Stomach (tissue), 8 donors: ENCODE measurements at regions not wholly inside any gene's neighbourhood (a gene's known extent, or its start where the extent isn't known, plus 50 kb on each side); places are given as distances from the start of the nearest gene placed in this dataset.

Source experiments
- DNase-seq, 2 donors: peaks; one replicate each; pipeline versions ENCODE4 v3.0.0 to v3.0.0-alpha.2; 2013 to 2019
- H3K27ac ChIP-seq, 5 donors: fragments of 200-600 bp in 4 of 5; sonication (generic) in 4 of 5; one replicate each; pipeline ENCODE4 v1.5.1; 2013 to 2019; ENCODE audit warnings: mild to moderate bottlenecking in 1 of 5, moderate library complexity in 1 of 5
- H3K27me3 ChIP-seq, 3 donors: fragments of 200-600 bp; sonication (generic); one replicate each; pipeline ENCODE4 v1.5.1; 2017 to 2019; ENCODE audit warnings: mixed run types in 1 of 3
- H3K36me3 ChIP-seq, 4 donors: fragments of 200-600 bp; sonication (generic); 1 replicate in 3 of 4; 2 replicates in 1 of 4; pipeline ENCODE4 v1.5.1; 2016 to 2019
- H3K4me1 ChIP-seq, 4 donors: fragments of 200-600 bp; sonication (generic); one replicate each; pipeline ENCODE4 v1.5.1; 2016 to 2019
- H3K4me3 ChIP-seq, 4 donors: fragments of 200-600 bp; sonication (generic) in 3 of 4; one replicate each; pipeline ENCODE4 v1.5.1; 2016 to 2019; ENCODE audit warnings: mild to moderate bottlenecking in 1 of 4
- H3K9me3 ChIP-seq, 4 donors: fragments of 200-600 bp; sonication (generic); one replicate each; pipeline ENCODE4 v1.5.1; 2016 to 2019
- EP300 ChIP-seq: sonication (generic); formaldehyde crosslinking; IDR thresholded peaks from one replicate; pipeline ENCODE4 v1.6.1; 2017; ENCODE audit warnings: antibody characterized with exemption
- POLR2A ChIP-seq, 4 donors: fragments of 450-650 bp; IDR thresholded peaks; one replicate each; pipeline ENCODE4 v1.6.1; 2016; ENCODE audit warnings: antibody characterized with exemption in 4 of 4, control low read depth in 2 of 4, mild to moderate bottlenecking in 1 of 4, moderate library complexity in 1 of 4
- POLR2AphosphoS5 ChIP-seq, 3 donors: sonication (generic); formaldehyde crosslinking; IDR thresholded peaks; one replicate each; pipeline ENCODE4 v1.6.1; 2016; ENCODE audit warnings: antibody characterized with exemption in 3 of 3
- WGBS, 5 donors: extraction: QIAGEN DNeasy Blood & Tissue Kit in 3 of 5; methylation state at CpG; one replicate each; pipeline versions ENCODE4 v1.1.5 to v1.1.7; 2013 to 2018; 5-methylcytosine and 5-hydroxymethylcytosine counted together
- intact Hi-C: fragments of 100-400 bp; cut with DNase I; formaldehyde crosslinking; loops from one replicate; pipeline ENCODE4 v1.15.1; 2023; ENCODE audit warnings: low total_unique reads
- TF ChIP-seq, protein P1 (sequence below), 7 experiments: fragments of 450-650 bp in 4 of 7; fragments of 200-600 bp in 3 of 7; sonication (generic) in 3 of 7; IDR thresholded peaks; one replicate each; pipeline ENCODE4 v1.5.1; 2016 to 2019; ENCODE audit warnings: antibody characterized with exemption in 7 of 7, control low read depth in 2 of 7, mild to moderate bottlenecking in 1 of 7
- donor health status: healthy with polysubstance abuse.
- donor health status: Bipolar disorder and iron deficiency.
- donor health status: healthy.

DNA sequence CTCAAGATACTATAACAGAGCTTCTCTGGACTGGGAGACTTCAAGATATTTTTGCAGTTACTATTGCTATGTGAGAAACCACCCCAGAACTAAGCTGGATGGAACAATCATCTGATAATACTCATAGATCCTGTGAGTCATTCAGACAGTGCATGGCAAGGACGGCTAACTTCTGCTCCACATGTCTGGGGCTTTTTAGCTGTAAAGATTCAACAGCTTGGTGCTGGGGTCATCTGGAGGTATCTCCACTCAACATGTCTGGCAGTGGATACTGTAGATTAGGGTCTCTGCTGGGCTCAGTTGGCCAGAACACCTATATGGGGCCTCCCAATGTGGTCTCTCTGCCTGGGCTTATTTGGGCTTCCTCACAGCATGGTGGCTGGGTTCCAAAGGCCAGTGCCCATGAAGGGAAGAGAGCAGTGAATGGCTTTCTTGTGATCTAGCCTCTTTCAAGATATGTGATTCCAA, 117.3 kb upstream of the SLC7A14 start:
- Histone ChIP-seq H3K27me3 (no peaks in the 10 kb centered on the region), H3K4me3 (no peak overlapping the region), H3K9me3 (no peaks in the 10 kb centered on the region), H3K4me1 (no peaks in the 10 kb centered on the region), H3K36me3 (no peaks in the 10 kb centered on the region), H3K27ac (no peak overlapping the region)
- WGBS, 5 donors: 69 to 88% (median 83%) methylated on average over 1 of the region's 1 CpG
- TF ChIP-seq POLR2AphosphoS5 (IDR thresholded peaks at IDR 0.05) (no peak), EP300 (no peak), POLR2A (IDR thresholded peaks at IDR 0.05) (no peak)
- TF ChIP-seq, protein P1, sequence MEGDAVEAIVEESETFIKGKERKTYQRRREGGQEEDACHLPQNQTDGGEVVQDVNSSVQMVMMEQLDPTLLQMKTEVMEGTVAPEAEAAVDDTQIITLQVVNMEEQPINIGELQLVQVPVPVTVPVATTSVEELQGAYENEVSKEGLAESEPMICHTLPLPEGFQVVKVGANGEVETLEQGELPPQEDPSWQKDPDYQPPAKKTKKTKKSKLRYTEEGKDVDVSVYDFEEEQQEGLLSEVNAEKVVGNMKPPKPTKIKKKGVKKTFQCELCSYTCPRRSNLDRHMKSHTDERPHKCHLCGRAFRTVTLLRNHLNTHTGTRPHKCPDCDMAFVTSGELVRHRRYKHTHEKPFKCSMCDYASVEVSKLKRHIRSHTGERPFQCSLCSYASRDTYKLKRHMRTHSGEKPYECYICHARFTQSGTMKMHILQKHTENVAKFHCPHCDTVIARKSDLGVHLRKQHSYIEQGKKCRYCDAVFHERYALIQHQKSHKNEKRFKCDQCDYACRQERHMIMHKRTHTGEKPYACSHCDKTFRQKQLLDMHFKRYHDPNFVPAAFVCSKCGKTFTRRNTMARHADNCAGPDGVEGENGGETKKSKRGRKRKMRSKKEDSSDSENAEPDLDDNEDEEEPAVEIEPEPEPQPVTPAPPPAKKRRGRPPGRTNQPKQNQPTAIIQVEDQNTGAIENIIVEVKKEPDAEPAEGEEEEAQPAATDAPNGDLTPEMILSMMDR (IDR thresholded peaks at IDR 0.05): no peak
- DNase-seq: no peak
- intact Hi-C loops: no loop called here

DNA sequence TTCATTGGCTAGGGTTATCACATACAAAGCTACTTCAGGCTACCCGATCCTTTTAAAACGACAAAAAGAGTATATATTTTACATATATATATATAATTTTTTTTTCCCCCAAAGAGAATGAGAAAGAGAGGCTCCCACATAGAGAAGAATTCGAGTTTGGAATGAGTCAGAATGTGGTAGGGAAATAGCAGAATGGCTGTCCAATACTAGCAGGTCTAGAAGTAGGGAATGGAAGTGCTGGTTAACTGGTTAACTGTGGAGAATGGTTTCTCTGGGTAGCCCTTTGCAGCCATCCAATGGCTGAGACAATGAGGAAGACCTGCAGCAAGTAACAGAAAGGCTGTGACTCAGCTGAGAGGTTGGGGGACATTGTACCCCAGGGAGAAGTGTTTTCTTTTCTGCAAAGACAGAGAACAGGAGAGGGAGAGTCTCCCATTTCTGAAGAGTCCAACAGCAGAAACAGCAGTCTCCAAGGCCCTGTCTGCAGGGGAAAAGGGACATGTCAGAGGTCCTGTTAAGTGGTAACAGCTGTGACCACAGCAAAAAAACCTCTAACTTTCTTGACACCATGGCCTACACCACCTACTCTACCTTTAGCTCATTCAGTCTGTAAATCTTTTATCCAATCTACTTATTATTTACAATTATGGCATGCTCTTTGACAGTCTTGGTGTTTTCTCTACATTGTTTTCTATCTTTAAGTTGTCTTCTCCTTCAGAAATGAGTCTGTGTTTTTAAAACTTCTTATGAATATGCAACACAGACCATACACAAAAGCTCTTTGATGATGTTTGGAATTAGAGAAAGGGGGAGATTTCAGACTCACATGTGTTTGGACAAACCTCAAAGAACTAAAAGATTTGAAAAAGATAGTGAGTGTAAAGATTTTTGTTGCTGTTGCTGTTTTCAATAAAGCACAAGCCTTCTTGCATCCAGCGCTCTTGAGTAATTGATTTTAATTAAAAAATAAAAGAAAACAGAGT, 116.1 kb upstream of the SLC7A14 start:
- Histone ChIP-seq H3K9me3 (no peaks in the 10 kb centered on the region), H3K27me3 (no peaks in the 10 kb centered on the region), H3K27ac (no peak overlapping the region), H3K4me1 (no peaks in the 10 kb centered on the region), H3K36me3 (no peaks in the 10 kb centered on the region), H3K4me3 (no peak overlapping the region)
- WGBS, 5 donors: 67 to 83% (median 77%) methylated on average over 4 of the region's 4 CpGs
- no peak for TF ChIP-seq EP300
- no peak for TF ChIP-seq POLR2A (IDR thresholded peaks at IDR 0.05)
- TF ChIP-seq POLR2AphosphoS5 (IDR thresholded peaks at IDR 0.05): no peak
- TF ChIP-seq, protein P1 (IDR thresholded peaks at IDR 0.05): no peak
- intact Hi-C loops: no loop called here
- no peak for DNase-seq

DNA sequence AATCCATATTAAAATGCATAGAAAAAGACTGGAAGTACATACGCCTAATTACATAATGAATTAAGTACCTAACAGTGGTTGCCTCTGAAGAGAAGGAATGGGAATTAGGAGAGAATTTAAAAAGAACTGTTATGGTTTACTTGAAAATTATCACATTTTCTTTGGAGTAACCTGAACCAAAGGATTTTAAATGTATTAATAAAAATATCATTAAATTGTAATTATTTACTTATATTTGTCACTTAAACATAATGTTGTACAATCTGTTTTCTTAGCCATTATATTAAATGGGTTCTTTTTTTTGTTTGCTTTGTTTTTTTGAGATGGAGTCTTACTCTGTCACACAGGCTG, 114.2 kb upstream of the SLC7A14 start:
- no peaks in the 10 kb centered on the region for H3K27me3 ChIP-seq
- no peak for DNase-seq
- intact Hi-C loops: no loop called here
- no peak for TF ChIP-seq POLR2AphosphoS5 (IDR thresholded peaks at IDR 0.05)
- no peak for TF ChIP-seq POLR2A (IDR thresholded peaks at IDR 0.05)
- no peak for TF ChIP-seq EP300
- TF ChIP-seq, protein P1 (IDR thresholded peaks at IDR 0.05): no peak
- no peaks in the 10 kb centered on the region for H3K36me3 ChIP-seq
- WGBS, 5 donors: 47 to 100% (median 97%) methylated on average over 1 of the region's 1 CpG
- no peaks in the 10 kb centered on the region for H3K9me3 ChIP-seq
- H3K27ac ChIP-seq: no peak overlapping the region
- H3K4me3 ChIP-seq: no peak overlapping the region
- H3K4me1 ChIP-seq: no peaks in the 10 kb centered on the region

DNA sequence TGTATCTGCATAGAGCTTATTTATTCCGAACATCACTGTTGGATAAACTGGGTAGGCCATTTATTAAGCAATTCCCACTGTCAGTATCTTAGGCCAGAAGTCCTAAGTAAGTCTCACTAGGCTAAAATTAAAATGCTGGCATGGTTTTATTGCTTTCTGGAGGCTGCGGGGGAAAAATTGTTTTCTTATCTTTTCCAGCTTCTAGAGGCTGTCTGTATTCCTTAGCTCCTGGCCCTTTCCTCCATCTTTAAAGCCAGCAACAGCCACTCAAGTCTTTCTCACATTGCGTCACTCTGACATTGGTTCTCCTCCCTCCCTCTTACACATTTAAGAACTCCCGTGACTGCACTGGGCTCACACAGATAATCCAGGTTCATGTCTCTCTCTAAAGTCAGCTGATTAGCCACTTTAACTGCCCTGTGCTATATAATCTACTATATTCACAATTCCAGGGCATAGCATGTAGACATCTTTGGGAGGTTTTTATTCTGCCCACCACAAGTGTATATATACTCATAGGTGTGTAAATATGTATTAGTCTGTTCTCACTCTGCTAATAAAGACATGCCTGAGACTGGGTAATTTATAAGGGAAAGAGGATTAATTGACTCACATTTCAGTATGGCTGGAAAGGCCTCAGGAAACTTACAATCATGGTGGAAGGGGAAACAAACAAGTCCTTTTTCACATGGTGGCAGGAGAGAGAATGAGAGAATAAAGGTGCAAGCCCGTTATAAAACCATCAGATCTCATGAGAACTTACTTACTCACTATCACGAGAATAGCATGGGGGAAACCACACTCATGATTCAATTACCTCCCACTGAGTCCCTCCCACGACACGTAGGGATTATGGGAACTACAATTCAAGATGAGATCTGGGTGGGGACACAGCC, 113.5 kb upstream of the SLC7A14 start:
- Histone ChIP-seq H3K4me1 (no peaks in the 10 kb centered on the region), H3K36me3 (no peaks in the 10 kb centered on the region), H3K4me3 (no peak overlapping the region), H3K27me3 (no peaks in the 10 kb centered on the region), H3K27ac (peak overlapping the region in 1 of 5 donors; percentile 8), H3K9me3 (no peaks in the 10 kb centered on the region)
- TF ChIP-seq, protein P1 (IDR thresholded peaks at IDR 0.05): no peak
- TF ChIP-seq POLR2A (IDR thresholded peaks at IDR 0.05) (no peak), EP300 (no peak), POLR2AphosphoS5 (IDR thresholded peaks at IDR 0.05) (no peak)
- intact Hi-C loops: loop anchor here (10.0 kb wide), 1 partner anchor 285 kb away; the partner anchor contains the start of gene CLDN11
- peak in 1 of 2 donors; percentile 45 for DNase-seq
- 74 to 84% (median 78%) methylated on average over 8 of the region's 8 CpGs for WGBS, 5 donors
